HG03442 (cell line): ENCODE measurements at regions not wholly inside any gene's neighbourhood (a gene's known extent, or its start where the extent isn't known, plus 50 kb on each side); places are given as distances from the start of the nearest gene placed in this dataset.
"Not testable (repeated sequence)": the region's sequence is repeated elsewhere in the genome, so short reads cannot be mapped to it uniquely, and the experiment has no call there.

Experiments used
- ATAC-seq: cut with Tn5 transposase; IDR thresholded peaks from one replicate; pipeline ENCODE4 v1.9.1; 2021; ENCODE audit warnings: mild to moderate bottlenecking, moderate library complexity; ENCODE audit not compliant: unreplicated experiment

- ATAC-seq: no peak
Measured at GRCh38 chr4:18630218-18631110, 608.9 kb upstream of the LCORL start.

- no peak for ATAC-seq
Measured at GRCh38 chr4:18627447-18628005, 606.0 kb upstream of the LCORL start.

GRCh38 chr4:18626996-18627395, 605.4 kb upstream of the LCORL start:
- ATAC-seq: no peak

- no peak for ATAC-seq
Measured at GRCh38 chr4:18626366-18626765, 604.8 kb upstream of the LCORL start.

GRCh38 chr4:18621186-18621585, 599.6 kb upstream of the LCORL start:
- no peak for ATAC-seq

GRCh38 chr4:18616720-18617119, 595.2 kb upstream of the LCORL start:
- no peak for ATAC-seq

GRCh38 chr4:18611026-18611425, 589.5 kb upstream of the LCORL start:
- no peak for ATAC-seq

DNA sequence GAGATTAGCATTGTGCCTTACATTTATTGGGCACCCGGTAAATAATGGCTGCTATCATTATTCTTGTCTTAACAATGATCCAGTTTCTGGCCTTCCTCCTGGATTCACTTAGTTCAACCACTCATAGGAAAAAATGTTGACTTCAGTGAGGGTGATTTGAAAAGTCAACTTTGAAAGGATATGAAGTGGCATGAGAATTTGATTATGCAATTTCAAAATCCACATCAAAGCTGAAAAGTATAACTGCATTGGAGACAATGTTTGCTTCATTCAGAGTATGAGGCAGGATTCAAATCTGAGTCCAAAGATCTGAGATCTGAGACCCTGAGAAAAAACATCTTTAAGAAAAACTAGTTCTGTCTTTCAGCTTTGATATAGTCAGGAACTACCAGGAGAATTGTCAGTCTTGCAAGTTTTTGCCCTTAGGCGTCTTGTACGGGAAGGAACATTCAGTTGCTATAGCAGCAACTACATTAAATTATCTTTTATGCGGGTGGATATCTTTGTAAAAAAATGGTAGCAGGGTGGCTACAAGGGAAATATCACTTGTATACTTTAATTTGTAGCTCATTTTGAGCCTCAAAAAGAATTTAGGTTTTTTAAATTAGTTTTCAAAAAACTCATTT, 587.5 kb upstream of the LCORL start:
- no peak for ATAC-seq

DNA sequence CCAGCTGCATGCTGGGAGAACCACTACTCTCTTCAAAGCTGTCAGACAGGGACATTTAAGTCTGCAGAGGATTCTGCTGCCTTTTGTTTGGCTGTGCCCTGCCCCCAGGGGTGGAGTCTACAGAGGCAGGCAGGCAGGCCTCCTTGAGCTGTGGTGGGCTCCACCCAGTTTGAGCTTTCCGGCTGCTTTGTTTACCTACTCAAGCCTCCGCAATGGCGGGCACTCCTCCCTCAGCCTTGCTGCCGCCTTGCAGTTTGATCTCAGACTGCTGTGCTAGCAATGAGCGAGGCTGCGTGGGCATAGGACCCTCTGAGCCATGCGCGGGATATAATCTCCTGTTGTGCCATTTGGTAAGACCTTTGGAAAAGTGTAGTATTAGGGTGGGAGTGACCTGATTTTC, 581.1 kb upstream of the LCORL start:
- not testable (repeated sequence) for ATAC-seq

- peak; percentile 86 for ATAC-seq
Measured at GRCh38 chr4:18593297-18594002, 571.9 kb upstream of the LCORL start.

GRCh38 chr4:18582841-18583240, 561.3 kb upstream of the LCORL start:
- ATAC-seq: no peak

DNA sequence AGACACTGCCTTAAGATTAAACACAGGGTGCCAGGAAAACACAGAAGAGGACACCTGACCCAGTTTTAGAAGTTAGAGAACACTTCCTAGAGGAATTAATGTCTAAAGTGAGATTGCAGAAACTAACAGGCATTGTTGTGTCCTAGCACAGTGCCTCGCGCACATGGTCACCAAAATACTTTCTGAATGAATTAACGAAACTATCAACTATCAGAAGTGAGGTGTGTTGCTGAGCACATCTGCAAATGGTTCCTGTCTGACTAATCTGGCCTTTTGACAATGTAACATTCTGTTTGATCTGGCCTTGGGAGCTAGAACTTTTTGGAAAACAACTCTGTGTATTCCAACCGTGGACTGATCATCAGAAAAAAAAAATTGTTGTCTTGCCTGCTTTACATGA, 556.8 kb upstream of the LCORL start:
- ATAC-seq: peak; percentile 72

DNA sequence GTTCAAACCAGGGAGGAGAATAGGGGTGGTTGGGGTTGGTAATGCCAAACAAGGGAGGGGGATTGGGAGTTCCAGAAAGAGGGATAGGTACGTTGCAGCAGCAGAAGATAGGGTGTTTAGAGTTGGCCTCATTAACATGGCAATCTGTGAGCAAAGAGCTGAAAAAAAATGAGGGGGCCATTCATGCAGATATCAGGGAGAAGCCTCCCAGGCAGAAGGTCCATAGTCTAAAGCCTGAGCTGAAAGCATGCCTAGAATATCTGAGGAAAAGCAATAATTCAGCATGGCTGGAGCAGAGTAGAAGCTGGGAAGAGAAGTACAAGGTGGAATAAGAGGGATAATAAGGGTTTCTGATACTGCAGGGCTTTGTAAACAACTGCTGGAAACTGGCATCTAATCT, 550.9 kb upstream of the LCORL start:
- ATAC-seq: no peak

DNA sequence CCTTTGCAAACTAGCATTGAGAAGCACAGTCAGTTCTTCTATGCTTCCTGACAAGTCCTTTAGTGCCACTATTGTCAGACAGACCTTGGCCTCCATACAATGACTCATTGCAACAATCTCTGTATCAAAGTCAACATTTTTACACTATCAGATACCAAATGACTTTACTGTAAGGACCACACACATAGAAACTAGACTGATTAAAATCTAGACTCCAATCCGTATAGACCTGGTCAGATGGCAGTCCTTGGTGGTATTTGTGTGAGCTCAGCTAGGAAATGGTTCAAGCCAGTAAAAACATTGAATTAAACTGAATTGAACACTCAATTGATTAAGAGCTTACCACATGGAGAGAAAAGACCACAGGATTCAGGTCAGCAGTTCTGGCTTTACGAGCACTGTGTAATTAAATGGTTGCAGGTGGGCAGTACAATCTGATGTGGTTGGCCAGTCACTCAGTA, 549.8 kb upstream of the LCORL start:
- no peak for ATAC-seq

DNA sequence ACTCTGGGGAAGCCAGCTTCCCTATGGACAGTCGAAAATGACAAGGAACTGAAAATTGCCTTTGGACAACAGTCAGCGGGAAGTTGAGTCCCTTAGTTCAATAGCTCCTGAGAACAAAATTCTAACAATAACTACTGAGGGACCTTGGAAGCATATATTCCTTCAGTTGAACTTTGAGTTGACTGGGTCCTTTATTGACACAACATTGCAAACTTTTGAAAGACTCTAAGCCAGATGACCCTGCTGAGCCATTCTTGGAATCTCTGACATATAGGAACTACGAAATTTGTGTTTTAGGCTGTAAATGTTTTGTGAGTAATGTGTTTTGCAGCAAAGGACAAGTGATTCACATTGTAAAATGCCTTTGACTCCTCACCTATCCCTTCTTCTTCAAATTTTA, 548.8 kb upstream of the LCORL start:
- no peak for ATAC-seq

GRCh38 chr4:18568600-18568999, 547.0 kb upstream of the LCORL start:
- no peak for ATAC-seq

GRCh38 chr4:18566970-18567799, 545.6 kb upstream of the LCORL start:
- no peak for ATAC-seq

GRCh38 chr4:18559492-18559891, 537.9 kb upstream of the LCORL start:
- no peak for ATAC-seq

DNA sequence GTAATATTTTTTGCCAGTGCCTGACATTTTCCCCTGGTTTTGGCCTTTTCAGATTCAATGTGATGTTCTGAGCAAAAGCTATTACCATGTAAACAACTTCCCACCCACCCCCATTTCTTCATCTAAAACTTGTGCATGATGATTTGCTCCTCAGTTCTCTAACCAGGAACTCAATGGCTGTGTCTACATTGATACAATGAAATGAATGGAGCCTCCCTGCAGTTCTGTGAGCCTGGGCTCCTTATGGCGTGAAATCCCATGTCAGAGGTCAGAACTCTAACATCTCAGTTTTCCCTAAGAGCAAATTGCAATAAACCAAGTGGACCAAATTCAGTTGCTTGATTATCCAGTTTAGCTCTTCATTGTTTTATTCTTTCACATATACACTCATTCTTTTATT, 534.8 kb upstream of the LCORL start:
- ATAC-seq: no peak

DNA sequence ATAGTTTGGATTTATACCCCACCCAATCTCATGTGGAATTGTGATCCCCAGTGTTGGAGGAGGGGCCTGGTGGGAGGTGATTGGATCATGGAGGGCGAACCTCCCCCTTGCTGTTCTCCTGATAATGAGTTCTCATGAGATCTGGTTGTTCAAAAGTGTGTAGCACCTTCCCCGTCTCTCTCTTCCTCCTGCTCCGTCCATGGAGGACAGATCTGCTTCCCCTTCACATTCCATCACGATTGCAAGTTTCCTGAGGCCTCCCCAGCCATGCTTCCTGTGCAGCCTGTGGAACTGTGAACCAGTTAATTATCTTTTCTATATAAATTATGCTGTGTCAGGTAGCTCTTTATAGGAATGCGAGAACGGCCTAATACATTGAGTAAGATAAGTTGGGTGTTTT, 518.8 kb upstream of the LCORL start:
- no peak for ATAC-seq

DNA sequence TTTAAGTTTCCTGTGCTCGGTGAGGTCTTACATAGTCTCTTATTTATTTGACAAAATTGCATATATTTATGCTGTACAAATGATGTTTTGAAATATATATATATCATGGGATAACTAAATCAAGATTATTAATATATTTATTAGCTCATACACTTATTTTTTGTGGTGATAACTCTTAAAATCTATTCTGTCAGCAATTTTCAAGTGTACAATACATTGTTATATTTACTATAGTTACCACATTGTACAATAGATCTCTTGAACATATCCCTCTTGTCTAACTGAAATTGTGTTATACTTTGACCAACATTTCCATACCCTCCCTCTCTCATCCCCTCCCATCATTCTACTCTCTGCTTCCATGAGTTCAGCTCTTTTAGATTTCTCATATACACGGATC, 516.6 kb upstream of the LCORL start:
- ATAC-seq: no peak
